ENCODE measurements at regions not wholly inside any gene's neighbourhood (a gene's known extent, or its start where the extent isn't known, plus 50 kb on each side); places are given as distances from the start of the nearest gene placed in this dataset.

- FAIRE-seq: no peak
- WGBS (ENCODE audit: insufficient coverage, insufficient replicate concordance, low lambda C conversion rate, missing lambda C conversion rate): 23% methylated on average over 3 of the region's 3 CpGs
Measured at GRCh38 chr13:64256751-64257150, 2841.1 kb upstream of the PCDH20 start.

More at GRCh38 chr13:64256751-64257150, 2841.1 kb upstream of the PCDH20 start:
- no peaks in the 10 kb centered on the region for H3K27me3 ChIP-seq (replicated peaks in 1 of 2; ENCODE audit: control insufficient read depth in 2 of 2, insufficient read depth in 2 of 2, low read length in 1 of 2)
- no peaks in the 10 kb centered on the region for H3K9me3 ChIP-seq (replicated peaks; ENCODE audit: control insufficient read depth, insufficient read depth, low read length)
- ATAC-seq (no peak), DNase-seq (ENCODE audit: low read depth, low spot score) (no peak)
- CTCF ChIA-PET: interaction anchor here (1.6 kb wide), 1 partner anchor 35 kb away, joined by 4 read pairs; no protein-coding TSS in a partner anchor
- BruUV-seq (replicated peaks): no TSS peak
- no peaks in the 10 kb centered on the region for H3K36me3 ChIP-seq (ENCODE audit: control insufficient read depth in 2 of 2, insufficient read depth in 2 of 2, low read length in 1 of 2)
- RAD21 ChIA-PET (ENCODE audit: unreplicated experiment): no interaction called here
- no peaks in the 10 kb centered on the region for H3K4me1 ChIP-seq (ENCODE audit: control insufficient read depth, insufficient read depth, low read length)
- in situ Hi-C loops (cut with MboI): no loop called here
- H3K27ac ChIP-seq (ENCODE audit: control insufficient read depth, insufficient read depth): no peak overlapping the region
- TF ChIP-seq MYC (IDR thresholded peaks at IDR 0.05; ENCODE audit: insufficient read depth, insufficient read length, insufficient replicate concordance, low read length, severe bottlenecking): no peak
- no peak for TF ChIP-seq IKZF2 (IDR thresholded peaks at IDR 0.05)
- no peak for TF ChIP-seq GATAD2B (conservative IDR thresholded peaks at IDR 0.05; ENCODE audit: low read depth)
- no peak for TF ChIP-seq CHD4 (IDR thresholded peaks at IDR 0.05)
- TF ChIP-seq RB1 (IDR thresholded peaks at IDR 0.05; ENCODE audit: borderline replicate concordance): no peak
- TF ChIP-seq, protein P1, sequence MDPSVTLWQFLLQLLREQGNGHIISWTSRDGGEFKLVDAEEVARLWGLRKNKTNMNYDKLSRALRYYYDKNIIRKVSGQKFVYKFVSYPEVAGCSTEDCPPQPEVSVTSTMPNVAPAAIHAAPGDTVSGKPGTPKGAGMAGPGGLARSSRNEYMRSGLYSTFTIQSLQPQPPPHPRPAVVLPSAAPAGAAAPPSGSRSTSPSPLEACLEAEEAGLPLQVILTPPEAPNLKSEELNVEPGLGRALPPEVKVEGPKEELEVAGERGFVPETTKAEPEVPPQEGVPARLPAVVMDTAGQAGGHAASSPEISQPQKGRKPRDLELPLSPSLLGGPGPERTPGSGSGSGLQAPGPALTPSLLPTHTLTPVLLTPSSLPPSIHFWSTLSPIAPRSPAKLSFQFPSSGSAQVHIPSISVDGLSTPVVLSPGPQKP (IDR thresholded peaks at IDR 0.05; ENCODE audit: low read depth, low read length): no peak
- no peak for TF ChIP-seq ATF3 (IDR thresholded peaks at IDR 0.05; ENCODE audit: borderline replicate concordance, extremely low read depth, low read depth, low read length)
- TF ChIP-seq POLR2AphosphoS5 (IDR thresholded peaks at IDR 0.05; ENCODE audit: low read length): no peak
- TF ChIP-seq, protein P2, sequence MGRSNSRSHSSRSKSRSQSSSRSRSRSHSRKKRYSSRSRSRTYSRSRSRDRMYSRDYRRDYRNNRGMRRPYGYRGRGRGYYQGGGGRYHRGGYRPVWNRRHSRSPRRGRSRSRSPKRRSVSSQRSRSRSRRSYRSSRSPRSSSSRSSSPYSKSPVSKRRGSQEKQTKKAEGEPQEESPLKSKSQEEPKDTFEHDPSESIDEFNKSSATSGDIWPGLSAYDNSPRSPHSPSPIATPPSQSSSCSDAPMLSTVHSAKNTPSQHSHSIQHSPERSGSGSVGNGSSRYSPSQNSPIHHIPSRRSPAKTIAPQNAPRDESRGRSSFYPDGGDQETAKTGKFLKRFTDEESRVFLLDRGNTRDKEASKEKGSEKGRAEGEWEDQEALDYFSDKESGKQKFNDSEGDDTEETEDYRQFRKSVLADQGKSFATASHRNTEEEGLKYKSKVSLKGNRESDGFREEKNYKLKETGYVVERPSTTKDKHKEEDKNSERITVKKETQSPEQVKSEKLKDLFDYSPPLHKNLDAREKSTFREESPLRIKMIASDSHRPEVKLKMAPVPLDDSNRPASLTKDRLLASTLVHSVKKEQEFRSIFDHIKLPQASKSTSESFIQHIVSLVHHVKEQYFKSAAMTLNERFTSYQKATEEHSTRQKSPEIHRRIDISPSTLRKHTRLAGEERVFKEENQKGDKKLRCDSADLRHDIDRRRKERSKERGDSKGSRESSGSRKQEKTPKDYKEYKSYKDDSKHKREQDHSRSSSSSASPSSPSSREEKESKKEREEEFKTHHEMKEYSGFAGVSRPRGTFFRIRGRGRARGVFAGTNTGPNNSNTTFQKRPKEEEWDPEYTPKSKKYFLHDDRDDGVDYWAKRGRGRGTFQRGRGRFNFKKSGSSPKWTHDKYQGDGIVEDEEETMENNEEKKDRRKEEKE (IDR thresholded peaks at IDR 0.05): no peak
- no peak for TF ChIP-seq KAT2A (conservative IDR thresholded peaks at IDR 0.05; ENCODE audit: control insufficient read depth, low read depth, low read length)
- TF ChIP-seq SMAD5 (IDR thresholded peaks at IDR 0.05; ENCODE audit: low read depth): no peak
- H3K4me3 ChIP-seq: no peak overlapping the region
- POLR2A ChIA-PET: no interaction called here
- no peak overlapping the region for H2AFZ ChIP-seq (ENCODE audit: control insufficient read depth, low read depth, low read length)
- no peak overlapping the region for H3K9ac ChIP-seq (ENCODE audit: control insufficient read depth, insufficient read depth, low read length)
- H3K79me2 ChIP-seq (ENCODE audit: control insufficient read depth, insufficient read depth, low read length): no peaks in the 10 kb centered on the region
- H3K4me2 ChIP-seq (ENCODE audit: control insufficient read depth, insufficient read depth): no peak overlapping the region
- no peaks in the 10 kb centered on the region for H4K20me1 ChIP-seq (ENCODE audit: control insufficient read depth, insufficient read depth)
- intact Hi-C loops (cut with micrococcal nuclease; ENCODE audit: unreplicated experiment): no loop called here
- SMC1A ChIA-PET (ENCODE audit: uncharacterized antibody, unreplicated experiment): no interaction called here
